Activated CD4-positive, alpha-beta T cell treated with anti-CD3 and anti-CD28 coated beads, Interleukin-2, amount 50 U/mL, for 1 hour (primary cell): ENCODE measurements at regions not wholly inside any gene's neighbourhood (a gene's known extent, or its start where the extent isn't known, plus 50 kb on each side); places are given as distances from the start of the nearest gene placed in this dataset.

Experiments used
- DNase-seq: peaks from one replicate; pipeline ENCODE4 v3.0.0-alpha.2; 2020

DNA sequence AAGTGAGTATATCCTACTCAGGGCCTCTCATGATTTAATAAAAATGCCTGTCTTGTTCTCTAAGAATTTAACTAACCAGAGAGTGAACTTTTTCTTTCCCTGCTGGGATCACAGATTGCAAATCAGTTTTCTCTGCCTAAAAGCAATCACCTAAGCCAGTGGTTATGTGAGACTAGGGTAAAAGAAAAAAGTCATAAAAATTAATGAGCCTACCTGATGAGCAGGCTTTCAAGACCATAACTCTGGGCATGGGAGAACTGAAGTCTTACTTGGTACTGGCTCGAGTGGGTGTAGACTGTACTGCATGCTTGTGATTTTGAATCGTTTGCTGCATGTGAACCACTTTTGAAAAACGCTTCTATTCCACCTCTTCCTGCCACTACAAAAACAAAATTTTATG is 1677.0 kb upstream of the LRRTM1 start:
- no peak for DNase-seq

- no peak for DNase-seq
These were observed 1674.5 kb upstream of the LRRTM1 start for GRCh38 chr2:81979086-81979485.

DNA sequence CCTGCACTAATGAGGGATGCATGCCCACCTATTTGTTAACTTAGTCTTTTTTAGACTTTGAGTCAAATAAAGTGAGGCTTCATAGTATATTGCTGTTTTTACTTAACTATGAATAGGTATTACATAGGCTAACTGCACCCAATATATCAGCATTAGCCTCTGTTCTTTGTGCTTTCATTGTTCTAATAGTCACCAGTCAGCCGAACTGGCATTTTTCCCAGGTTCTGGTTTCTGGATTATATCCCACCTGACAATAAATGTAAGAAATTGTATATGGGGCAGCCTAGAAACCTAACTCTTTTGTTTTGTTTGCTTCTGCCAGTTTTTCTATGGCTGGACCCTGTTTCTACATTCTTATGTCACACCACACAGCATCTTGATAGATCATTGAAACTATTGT is 1672.4 kb upstream of the LRRTM1 start:
- DNase-seq: no peak

- DNase-seq: no peak
These were observed 1669.7 kb upstream of the LRRTM1 start for GRCh38 chr2:81974216-81974615.

GRCh38 chr2:81942876-81943275 is 1638.3 kb upstream of the LRRTM1 start:
- no peak for DNase-seq

- DNase-seq: no peak
These were observed 1637.7 kb upstream of the LRRTM1 start for GRCh38 chr2:81942136-81942680.

DNA sequence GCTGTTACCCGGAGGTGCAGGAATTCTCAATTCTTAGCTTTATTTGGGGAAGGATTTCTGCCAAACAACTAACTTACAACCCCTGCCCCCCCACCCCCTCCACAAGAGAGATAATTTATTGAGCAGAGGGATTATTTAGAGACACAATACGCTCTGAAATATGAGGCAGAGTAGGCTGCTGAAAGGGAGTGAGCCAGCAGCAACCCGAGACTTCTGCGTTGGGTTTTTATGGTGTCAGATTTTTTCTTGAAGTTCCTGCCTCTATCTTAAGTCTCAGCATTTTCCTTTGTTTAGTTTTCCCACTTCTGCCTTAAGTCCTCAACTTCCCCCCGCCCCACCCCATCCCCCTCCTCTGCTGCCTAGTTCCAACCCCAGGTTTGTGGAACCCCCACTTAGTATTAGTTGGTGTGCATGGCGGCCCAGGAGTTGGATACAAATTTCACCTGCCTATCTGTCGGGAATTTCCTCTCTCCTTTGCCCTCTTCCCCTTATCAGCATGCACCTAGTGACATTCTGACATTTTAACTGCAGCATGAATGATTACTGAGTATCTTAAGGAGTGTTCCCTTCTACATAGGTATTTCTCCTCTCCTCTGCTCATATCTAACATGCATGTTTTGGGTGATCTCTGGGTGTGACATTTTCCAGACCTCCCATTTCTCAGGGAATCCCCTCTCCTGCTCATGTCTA is 1635.9 kb upstream of the LRRTM1 start:
- no peak for DNase-seq

DNA sequence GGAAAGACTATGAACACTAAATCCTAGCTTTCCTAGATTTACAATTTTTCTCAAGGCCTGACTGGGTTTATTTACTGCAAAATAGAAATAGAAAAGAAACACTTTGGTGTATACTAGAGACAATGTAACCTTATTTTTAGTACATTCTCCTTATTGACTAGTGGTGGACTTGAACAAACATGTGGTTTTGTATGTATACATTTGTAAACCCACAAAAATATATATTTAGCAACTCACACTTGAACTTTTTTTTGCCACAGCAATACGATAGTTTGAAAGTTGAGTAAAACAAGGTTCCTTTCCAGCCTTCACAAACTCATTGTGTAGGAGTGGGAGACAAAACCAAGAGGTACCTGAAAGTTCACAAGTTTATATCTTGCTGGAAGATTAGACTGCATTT is 1633.4 kb upstream of the LRRTM1 start:
- no peak for DNase-seq

GRCh38 chr2:81903534-81903933 is 1599.0 kb upstream of the LRRTM1 start:
- no peak for DNase-seq

- DNase-seq: no peak
These were observed 1596.5 kb upstream of the LRRTM1 start for GRCh38 chr2:81901017-81901416.

DNA sequence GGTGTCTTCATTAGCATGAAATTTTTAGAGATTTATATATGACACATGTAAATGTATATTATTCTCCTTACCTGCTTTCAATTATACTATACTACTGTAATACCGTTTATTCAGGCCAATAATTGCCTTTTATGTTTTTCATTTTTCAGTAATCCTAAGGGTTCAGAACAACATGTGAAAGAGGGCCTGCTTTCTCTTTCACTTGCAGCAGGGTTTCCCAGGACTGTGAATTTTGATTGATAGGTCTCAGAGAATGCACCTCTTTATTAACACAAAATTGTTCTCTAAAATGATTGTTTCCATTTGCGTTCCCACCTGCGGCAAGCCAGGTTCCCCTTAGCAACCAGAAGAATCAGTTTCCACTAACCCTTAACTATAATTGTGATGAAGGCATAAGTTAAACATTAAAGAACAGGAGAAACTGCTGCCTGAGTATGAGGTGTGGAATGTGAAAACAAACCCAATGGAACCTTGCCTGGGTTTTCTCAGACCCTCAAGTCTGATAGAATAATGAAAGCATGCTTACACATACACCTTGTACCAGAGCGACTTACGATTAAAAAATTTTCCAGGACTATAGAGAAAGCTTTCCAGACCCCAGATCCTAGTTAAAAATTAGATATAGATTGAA is 1591.2 kb upstream of the LRRTM1 start:
- DNase-seq: no peak

GRCh38 chr2:81894451-81894990 is 1590.0 kb upstream of the LRRTM1 start:
- DNase-seq: no peak

DNA sequence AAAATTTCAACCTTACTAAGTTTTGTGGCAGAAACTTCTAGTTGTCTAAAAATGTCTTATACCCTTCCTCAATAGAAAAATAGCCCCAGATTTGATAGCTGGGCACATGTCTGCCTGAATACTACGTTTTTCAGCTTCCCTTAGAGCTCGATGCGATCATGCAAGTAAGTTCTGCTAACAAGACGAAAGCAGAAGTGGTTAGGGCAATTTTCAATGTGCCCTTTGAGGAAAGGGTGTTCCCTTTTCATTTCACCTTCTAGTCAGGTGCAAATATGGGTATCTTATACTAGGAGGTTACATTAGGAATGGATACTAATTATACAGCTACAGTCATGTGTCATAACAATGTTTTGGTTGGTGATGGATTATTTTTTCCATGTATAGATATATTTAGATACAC is 1572.1 kb upstream of the LRRTM1 start:
- DNase-seq: no peak

GRCh38 chr2:81872006-81872405 is 1567.5 kb upstream of the LRRTM1 start:
- DNase-seq: no peak

- no peak for DNase-seq
These were observed 1565.6 kb upstream of the LRRTM1 start for GRCh38 chr2:81870119-81870518.

GRCh38 chr2:81858998-81859397 is 1554.4 kb upstream of the LRRTM1 start:
- no peak for DNase-seq

DNA sequence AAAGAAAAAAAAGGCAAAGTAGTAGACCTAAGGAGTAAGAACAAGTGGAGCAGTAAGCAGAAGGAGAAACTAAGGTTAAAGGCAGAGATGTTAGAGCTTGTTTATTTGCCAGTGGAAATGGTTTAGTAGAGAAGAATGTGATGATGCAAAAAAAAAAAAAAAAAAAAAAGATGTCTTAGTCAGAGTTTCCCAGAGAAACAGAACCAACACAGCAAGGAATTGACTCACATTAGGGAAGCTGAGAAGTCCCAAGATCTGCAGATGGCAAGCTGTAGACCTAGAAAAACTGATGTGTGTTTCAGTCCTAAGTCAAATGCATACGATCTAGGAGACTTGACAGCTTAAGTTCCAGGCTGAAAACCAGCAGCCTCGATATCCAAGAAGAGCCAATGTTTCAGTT is 1548.8 kb upstream of the LRRTM1 start:
- no peak for DNase-seq

DNA sequence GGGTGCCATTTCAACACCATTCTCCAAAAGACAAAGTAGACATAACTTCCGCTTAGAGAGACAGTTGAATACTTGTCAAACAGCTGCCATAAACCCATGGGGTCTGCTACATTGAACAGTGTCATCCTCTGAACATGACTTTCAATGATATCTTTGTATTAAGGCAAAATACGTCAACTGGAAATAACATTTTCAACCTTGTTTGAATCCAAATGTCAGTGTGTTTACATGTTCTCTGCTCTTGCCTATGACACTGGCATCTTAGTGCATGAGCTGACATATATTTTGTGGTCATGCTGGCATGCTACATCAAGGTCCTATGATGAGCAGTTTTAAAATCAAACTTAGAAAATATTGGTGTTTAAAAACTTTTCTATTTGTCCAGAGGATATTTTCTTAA is 1548.1 kb upstream of the LRRTM1 start:
- DNase-seq: no peak

DNA sequence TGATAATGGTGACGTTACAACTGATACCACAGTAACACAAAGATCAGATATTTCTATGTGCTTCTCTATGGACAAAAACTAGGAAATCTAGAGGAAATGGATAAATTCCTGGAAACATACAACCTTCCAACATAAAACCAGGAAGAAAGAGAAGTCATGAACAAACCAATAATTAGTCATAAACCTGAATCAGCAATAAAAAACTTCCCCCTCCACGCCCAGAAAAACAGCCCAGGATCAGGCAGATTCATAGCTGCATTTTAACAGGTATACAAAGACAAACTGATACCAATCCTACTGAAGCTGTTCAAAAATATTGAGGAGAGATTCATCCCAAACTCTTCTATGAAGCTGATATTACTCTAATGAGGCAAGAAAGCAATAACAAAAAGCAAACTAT is 1535.2 kb upstream of the LRRTM1 start:
- DNase-seq: no peak

DNA sequence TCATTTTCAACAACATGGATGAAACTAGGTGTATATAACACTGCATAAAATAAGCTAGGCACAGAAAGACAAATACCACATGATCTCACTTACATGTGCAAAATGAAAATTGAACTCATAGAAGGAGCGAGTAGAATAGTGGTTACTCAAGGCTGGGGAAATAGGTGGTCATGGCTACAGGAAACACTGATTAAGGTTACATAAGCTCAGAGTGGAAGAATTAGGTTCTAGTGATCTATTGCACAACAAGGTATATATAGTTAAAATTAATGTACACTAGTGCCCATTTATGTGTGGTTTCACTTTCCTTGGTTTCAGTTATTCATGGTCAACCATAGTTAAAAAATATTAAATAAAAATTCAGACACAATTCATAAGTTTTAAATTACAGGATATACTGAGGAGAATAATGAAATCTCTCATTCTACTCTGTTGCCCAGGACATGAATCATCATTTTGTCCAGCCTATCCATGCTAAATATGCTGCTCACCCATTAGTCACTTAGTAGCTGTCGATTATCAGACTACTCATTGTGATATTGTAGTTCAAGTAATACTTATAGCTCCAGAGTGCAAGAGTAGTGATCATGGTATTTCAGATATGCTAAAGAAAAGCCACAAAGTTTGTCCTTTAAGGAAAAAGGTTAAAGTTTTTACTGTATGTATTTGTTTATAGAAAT is 1530.9 kb upstream of the LRRTM1 start:
- DNase-seq: no peak

DNA sequence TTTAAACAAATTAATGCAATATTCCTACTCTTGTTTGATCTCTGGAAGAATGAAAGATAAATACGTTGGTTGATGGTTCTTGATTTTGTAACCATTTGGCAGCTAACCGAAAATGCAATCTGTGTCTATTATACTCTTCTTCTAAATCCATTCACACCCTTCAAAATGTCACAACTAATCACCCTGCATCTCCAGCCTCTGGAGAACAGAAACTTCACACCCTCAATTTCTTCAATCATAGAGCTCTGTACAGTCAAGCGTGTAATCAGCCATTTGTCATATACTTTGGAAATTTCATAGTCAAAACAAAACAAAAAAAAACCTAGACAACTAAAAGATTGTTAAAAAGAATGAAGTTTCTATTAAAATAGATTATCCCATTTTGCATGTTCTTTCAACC is 1482.3 kb upstream of the LRRTM1 start:
- DNase-seq: no peak

DNA sequence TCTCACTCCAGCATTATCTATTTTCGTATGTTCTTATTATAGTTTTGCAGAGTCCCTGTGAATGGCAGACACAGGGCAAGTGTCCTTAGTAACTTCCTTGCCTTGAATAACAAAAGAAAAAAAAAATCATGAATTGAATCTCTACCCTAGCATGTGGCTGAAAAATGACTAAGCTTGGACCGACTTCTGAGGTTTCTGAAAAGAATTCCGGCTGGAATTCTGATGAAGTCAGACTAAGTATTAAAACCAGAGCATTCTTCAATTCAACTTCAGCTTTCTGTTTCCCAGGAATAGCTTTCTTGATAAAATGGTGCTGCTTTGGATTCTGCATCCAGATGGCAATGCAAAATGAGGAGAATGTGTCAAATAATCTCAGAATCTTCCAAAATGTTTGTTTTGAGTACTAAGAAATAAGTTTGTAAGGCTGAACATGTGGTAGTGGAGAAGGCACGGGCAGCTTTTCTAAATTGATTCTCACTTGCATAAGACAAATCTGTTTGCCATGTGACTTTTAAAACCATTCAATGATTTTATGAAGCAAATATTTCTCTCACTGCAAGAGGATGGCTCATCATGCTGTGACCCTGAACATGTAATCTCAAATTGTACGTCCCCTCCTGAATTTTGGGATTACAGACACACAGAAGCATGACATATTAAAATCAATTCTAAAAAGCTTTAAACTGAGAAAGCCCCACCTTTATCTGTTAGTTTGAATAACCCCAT is 1462.8 kb upstream of the LRRTM1 start:
- no peak for DNase-seq

GRCh38 chr2:81747481-81748070 is 1443.0 kb upstream of the LRRTM1 start:
- DNase-seq: no peak
